HFFc6 (cell line): ENCODE measurements at regions not wholly inside any gene's neighbourhood (a gene's known extent, or its start where the extent isn't known, plus 50 kb on each side); places are given as distances from the start of the nearest gene placed in this dataset.

Experiments used
- DNase-seq: peaks from one replicate; pipeline ENCODE4 v3.0.0-alpha.2; 2018
- H3K27ac Mint-ChIP-seq: 2 replicates; pipeline ENCODE4 v1.8.0; 2020; ENCODE audit warnings: mild to moderate bottlenecking, mixed read lengths
- H3K27me3 Mint-ChIP-seq: 2 replicates; pipeline ENCODE4 v1.8.0; 2021; ENCODE audit warnings: mild to moderate bottlenecking, moderate library complexity, mixed read lengths; ENCODE audit not compliant: insufficient read depth
- H3K36me3 Mint-ChIP-seq: 2 replicates; pipeline ENCODE4 v1.8.0; 2021; ENCODE audit warnings: low read depth, mixed read lengths
- H3K4me1 Mint-ChIP-seq: 2 replicates; pipeline ENCODE4 v1.8.0; 2020; ENCODE audit warnings: low read depth, mixed read lengths
- H3K4me3 Mint-ChIP-seq: 2 replicates; pipeline ENCODE4 v1.8.0; 2020; ENCODE audit warnings: mild to moderate bottlenecking, moderate library complexity, mixed read lengths
- H3K9me3 Mint-ChIP-seq: 2 replicates; pipeline ENCODE4 v1.8.0; 2020; ENCODE audit warnings: mild to moderate bottlenecking, mixed read lengths
- CTCF ChIP-seq: fragments of 200-600 bp; sonication (generic); IDR thresholded peaks from 2 replicates; pipeline ENCODE4 v1.5.0; 2021; ENCODE audit warnings: antibody characterized with exemption, mild to moderate bottlenecking

GRCh38 chr6:22145376-22145775, 151.5 kb downstream of the PRL start:
- no peak for DNase-seq
- Mint-ChIP-seq H3K9me3 (no peaks in the 10 kb centered on the region), H3K27me3 (no peaks in the 10 kb centered on the region; the same call in 1 of the 2 replicates), H3K4me1 (peaks cover 38% of the 10 kb centered on the region), H3K36me3 (no peaks in the 10 kb centered on the region), H3K4me3 (no peak overlapping the region), H3K27ac (no peak overlapping the region)
- TF ChIP-seq CTCF = no peak

DNA sequence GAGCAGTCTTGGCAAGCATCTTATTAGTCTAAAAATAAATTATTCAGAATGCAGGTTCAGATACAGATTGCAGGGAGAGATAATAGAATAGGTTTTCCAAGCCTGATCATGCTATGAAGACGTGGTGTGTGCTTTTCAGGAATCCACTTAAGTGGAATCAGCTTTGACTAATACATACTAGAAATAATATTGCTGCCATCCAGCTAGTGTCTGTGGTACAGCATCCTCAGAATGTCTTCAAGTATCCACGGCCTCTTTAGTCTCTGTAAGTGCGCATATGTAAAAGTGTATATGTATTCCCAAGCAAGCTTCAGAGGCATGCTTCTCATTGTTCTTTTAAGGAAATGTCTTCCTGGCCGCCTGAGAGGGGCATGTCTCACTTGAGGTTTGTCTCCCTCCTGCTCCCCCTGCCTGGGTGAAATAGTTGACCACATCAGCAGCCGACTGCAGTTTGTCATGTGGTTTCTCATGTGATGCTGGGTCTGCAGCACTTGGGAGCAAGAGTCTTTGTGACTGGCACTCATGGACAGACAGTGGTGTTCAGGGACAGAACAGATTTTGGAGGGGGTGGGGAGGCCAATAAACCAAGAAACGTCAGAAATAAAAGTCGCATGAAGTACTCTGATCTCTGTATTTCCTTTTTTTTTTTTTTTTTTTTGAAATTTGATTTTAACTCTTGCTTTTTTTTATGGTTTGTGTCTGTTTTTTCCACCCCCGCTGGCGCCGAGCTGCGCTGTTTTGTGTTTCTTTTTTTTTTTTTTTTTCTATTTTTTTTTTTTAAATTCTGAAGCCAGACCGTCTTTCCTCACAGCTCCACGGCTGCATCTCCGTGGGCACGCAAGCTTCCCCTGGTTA, 150.8 kb downstream of the PRL start:
- TF ChIP-seq CTCF = no peak; the same call in 1 of the 2 replicates
- Mint-ChIP-seq H3K27ac (peak overlapping the region; percentile 24; the same call in 1 of the 2 replicates), H3K9me3 (no peaks in the 10 kb centered on the region), H3K4me3 (peak overlapping the region; percentile 87), H3K27me3 (no peaks in the 10 kb centered on the region; the same call in 1 of the 2 replicates), H3K4me1 (peaks cover 38% of the 10 kb centered on the region), H3K36me3 (no peaks in the 10 kb centered on the region)
- DNase-seq = peak; percentile 61

- H3K4me1 Mint-ChIP-seq = peaks cover 38% of the 10 kb centered on the region
- no peaks in the 10 kb centered on the region; the same call in 1 of the 2 replicates for H3K27me3 Mint-ChIP-seq
- H3K27ac Mint-ChIP-seq = no peak overlapping the region; the same call in 1 of the 2 replicates
- no peak for DNase-seq
- no peaks in the 10 kb centered on the region for H3K9me3 Mint-ChIP-seq
- no peak for TF ChIP-seq CTCF
- H3K4me3 Mint-ChIP-seq = peak overlapping the region; percentile 87
- no peaks in the 10 kb centered on the region for H3K36me3 Mint-ChIP-seq
Measured at GRCh38 chr6:22146678-22146930, 150.2 kb downstream of the PRL start.

GRCh38 chr6:22146931-22147701, 149.7 kb downstream of the PRL start:
- Mint-ChIP-seq H3K4me3 (peak overlapping the region; percentile 87), H3K36me3 (no peaks in the 10 kb centered on the region), H3K4me1 (peaks cover 38% of the 10 kb centered on the region), H3K27me3 (no peaks in the 10 kb centered on the region; the same call in 1 of the 2 replicates), H3K9me3 (no peaks in the 10 kb centered on the region), H3K27ac (no peak overlapping the region; the same call in 1 of the 2 replicates)
- DNase-seq = peak; percentile 5
- no peak for TF ChIP-seq CTCF

DNA sequence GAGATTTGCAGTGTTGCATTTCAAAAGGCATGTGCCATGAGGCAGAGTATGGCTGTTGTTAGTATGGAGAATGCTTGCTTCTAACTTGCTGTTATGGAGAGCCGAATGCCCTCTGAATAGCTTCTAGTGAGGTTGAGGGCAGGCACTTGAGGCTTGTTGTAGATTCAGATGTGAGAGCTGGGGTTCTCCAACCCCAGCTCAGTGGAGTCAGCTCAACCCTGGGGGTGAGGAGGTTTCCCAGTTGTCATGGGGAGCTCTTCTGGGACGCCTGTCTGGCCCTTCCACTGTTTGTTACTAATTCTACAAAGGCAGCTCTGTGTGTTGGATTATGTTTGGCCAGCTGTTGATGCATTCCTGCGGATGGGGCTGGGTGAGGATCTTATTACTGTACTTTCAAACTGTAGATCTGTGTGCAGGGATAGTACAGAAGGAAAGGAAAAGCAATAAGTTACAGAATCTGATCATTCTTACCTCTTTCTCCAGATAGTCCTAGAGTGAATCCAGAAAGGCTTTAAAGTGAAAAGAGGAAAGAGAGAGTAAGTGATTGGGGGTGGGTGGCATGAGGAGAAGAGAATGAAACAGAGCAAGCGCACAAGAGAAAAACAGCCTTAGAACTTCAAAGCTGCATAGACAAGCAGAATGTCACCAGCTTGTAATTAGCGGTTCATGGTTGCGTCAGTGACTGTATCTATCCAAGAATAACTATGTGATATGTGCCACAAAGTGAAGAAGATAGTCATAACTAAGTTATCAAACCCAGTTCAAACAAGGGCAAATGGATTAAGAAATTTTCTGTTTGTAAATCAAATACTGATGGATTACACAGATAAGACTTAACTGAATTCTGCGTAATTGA, 148.7 kb downstream of the PRL start:
- DNase-seq = peak; percentile 58
- Mint-ChIP-seq H3K36me3 (no peaks in the 10 kb centered on the region), H3K4me1 (peaks cover 38% of the 10 kb centered on the region), H3K27me3 (no peaks in the 10 kb centered on the region), H3K9me3 (no peaks in the 10 kb centered on the region), H3K4me3 (peak overlapping the region; percentile 87), H3K27ac (no peak overlapping the region; the same call in 1 of the 2 replicates)
- TF ChIP-seq CTCF = no peak
